Spleen (tissue), 11 donors: ENCODE measurements at regions not wholly inside any gene's neighbourhood (a gene's known extent, or its start where the extent isn't known, plus 50 kb on each side); places are given as distances from the start of the nearest gene placed in this dataset.

Experiments
- DNase-seq: peaks from one replicate; pipeline ENCODE4 v3.0.0-alpha.2; 2020
- H3K27ac ChIP-seq, 8 donors: fragments of 200-600 bp; sonication (generic) in 7 of 8; 1 replicate in 4 of 8; 2 replicates in 4 of 8; pipeline versions ENCODE4 v1.5.0 to v1.8.0; 2016 to 2021; ENCODE audit warnings: inconsistent platforms in 4 of 8, mild to moderate bottlenecking in 4 of 8, moderate library complexity in 1 of 8
- H3K27me3 ChIP-seq, 7 donors: fragments of 200-600 bp; sonication (generic) in 6 of 7; replicated peaks in 1 of 7; 1 replicate in 4 of 7; 2 replicates in 3 of 7; pipeline versions ENCODE4 v1.5.0 to v1.8.0; 2016 to 2021; ENCODE audit warnings: inconsistent platforms in 3 of 7, mild to moderate bottlenecking in 1 of 7
- H3K36me3 ChIP-seq, 6 donors: fragments of 200-600 bp; sonication (generic) in 5 of 6; 1 replicate in 4 of 6; 2 replicates in 2 of 6; pipeline versions ENCODE4 v1.5.0 to v1.8.0; 2016 to 2021; ENCODE audit warnings: inconsistent platforms in 2 of 6
- H3K4me1 ChIP-seq, 6 donors: fragments of 200-600 bp; sonication (generic) in 5 of 6; 1 replicate in 3 of 6; 2 replicates in 3 of 6; pipeline versions ENCODE4 v1.5.0 to v1.8.0; 2016 to 2021; ENCODE audit warnings: inconsistent platforms in 3 of 6
- H3K4me3 ChIP-seq, 8 donors: fragments of 200-600 bp; sonication (generic) in 7 of 8; 1 replicate in 4 of 8; 2 replicates in 4 of 8; pipeline versions ENCODE4 v1.5.0 to v1.8.0; 2016 to 2021; ENCODE audit warnings: inconsistent platforms in 4 of 8, mild to moderate bottlenecking in 4 of 8, moderate library complexity in 2 of 8
- H3K9me3 ChIP-seq, 8 donors: fragments of 200-600 bp; sonication (generic) in 7 of 8; 1 replicate in 4 of 8; 2 replicates in 4 of 8; pipeline versions ENCODE4 v1.5.0 to v1.8.0; 2016 to 2021; ENCODE audit warnings: inconsistent platforms in 4 of 8
- CTCF ChIP-seq, 11 experiments: fragments of 200-600 bp in 7 of 11; fragments of 450-650 bp in 4 of 11; sonication (generic) in 4 of 11; IDR thresholded peaks in 8 of 11; conservative IDR thresholded peaks in 3 of 11; 1 replicate in 7 of 11; 2 replicates in 4 of 11; pipeline versions ENCODE4 v1.4.0 to v1.8.0; 2016 to 2021; ENCODE audit warnings: antibody characterized with exemption in 11 of 11, inconsistent platforms in 4 of 11, mild to moderate bottlenecking in 1 of 11
- POLR2A ChIP-seq, 3 donors: fragments of 450-650 bp; IDR thresholded peaks; one replicate each; pipeline ENCODE4 v1.5.1; 2017; ENCODE audit warnings: antibody characterized with exemption in 3 of 3, mild to moderate bottlenecking in 1 of 3
- POLR2AphosphoS5 ChIP-seq, 3 donors: sonication (generic); formaldehyde crosslinking; IDR thresholded peaks; one replicate each; pipeline ENCODE4 v1.5.1; 2017; ENCODE audit warnings: antibody characterized with exemption in 3 of 3
- WGBS, 5 donors: extraction: QIAGEN DNeasy Blood & Tissue Kit in 3 of 5; methylation state at CpG; one replicate each; pipeline versions ENCODE4 v1.1.5 to v1.1.7; 2013 to 2018; 5-methylcytosine and 5-hydroxymethylcytosine counted together
- intact Hi-C: fragments of 100-400 bp; cut with DNase I; formaldehyde crosslinking; loops from one replicate; pipeline ENCODE4 v1.15.0; 2023; ENCODE audit warnings: low total_unique reads
- donor health status: healthy with polysubstance abuse.
- donor health status: DM: no; HTN: no; CAD: no; lungs with moderate emphysema.
- donor health status: DM: no; HTN: no; CAD: no.
- donor health status: Bipolar disorder and iron deficiency.
- donor health status: healthy.
- donor health status: DM: no; HTN: no; CAD: no.
- donor health status: DM: yes; HTN: yes; CAD: no.

GRCh38 chr1:219342836-219343235 is 169.2 kb downstream of the LYPLAL1 start:
- DNase-seq = no peak
- TF ChIP-seq POLR2AphosphoS5 (IDR thresholded peaks at IDR 0.05) (no peak), POLR2A (IDR thresholded peaks at IDR 0.05) (no peak), CTCF (IDR thresholded peaks at IDR 0.05 in 8 of 11, conservative IDR thresholded peaks at IDR 0.05 in 3 of 11) (no peak)
- H3K27ac ChIP-seq = no peak overlapping the region
- no peaks in the 10 kb centered on the region for H3K36me3 ChIP-seq
- H3K27me3 ChIP-seq = peaks cover 0 to under 1% (median 0%) of the 10 kb centered on the region in 7 donors
- intact Hi-C loops = no loop called here
- WGBS, 5 donors = 82 to 93% (median 85%) methylated on average over 4 of the region's 4 CpGs
- no peak overlapping the region for H3K4me3 ChIP-seq
- H3K4me1 ChIP-seq = peaks cover 0 to 3% (median 0%) of the 10 kb centered on the region in 6 donors
- H3K9me3 ChIP-seq = peaks cover 3 to 35% (median 25%) of the 10 kb centered on the region in 8 donors

- no peak for DNase-seq
- no peaks in the 10 kb centered on the region for H3K36me3 ChIP-seq
Measured at GRCh38 chr1:219340796-219341195, 167.1 kb downstream of the LYPLAL1 start.

DNA sequence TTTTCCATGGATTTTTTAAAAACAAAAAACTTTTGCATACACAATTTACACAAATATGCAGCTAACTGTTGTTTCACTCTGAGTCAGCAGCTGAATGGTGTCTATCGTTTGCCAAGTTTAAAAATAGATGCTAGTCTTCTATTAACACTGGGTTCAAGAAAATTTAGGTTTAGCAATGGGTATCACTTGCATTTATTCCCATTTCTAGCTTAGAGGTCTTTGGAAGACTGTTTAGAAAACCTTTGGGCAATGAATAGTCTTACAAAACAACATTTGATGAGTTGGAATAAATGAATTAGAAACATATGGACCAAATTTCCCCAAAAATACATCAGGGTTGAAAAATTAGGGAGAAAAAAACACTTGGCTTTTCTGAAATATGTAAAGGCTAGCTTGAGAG is 165.8 kb downstream of the LYPLAL1 start:
- 46 to 77% (median 59%) methylated on average over 1 of the region's 1 CpG for WGBS, 5 donors
- H3K4me1 ChIP-seq = no peaks in the 10 kb centered on the region
- no peaks in the 10 kb centered on the region for H3K27me3 ChIP-seq
- no peaks in the 10 kb centered on the region for H3K36me3 ChIP-seq
- H3K4me3 ChIP-seq = no peak overlapping the region
- H3K27ac ChIP-seq = no peak overlapping the region
- no peak for DNase-seq
- H3K9me3 ChIP-seq = peaks cover 0 to under 1% (median 0%) of the 10 kb centered on the region in 8 donors
- TF ChIP-seq POLR2A (IDR thresholded peaks at IDR 0.05) = no peak
- TF ChIP-seq CTCF (IDR thresholded peaks at IDR 0.05 in 8 of 11, conservative IDR thresholded peaks at IDR 0.05 in 3 of 11) = no peak
- TF ChIP-seq POLR2AphosphoS5 (IDR thresholded peaks at IDR 0.05) = no peak
- intact Hi-C loops = no loop called here

More at GRCh38 chr1:219340796-219341195, 167.1 kb downstream of the LYPLAL1 start:
- no peak overlapping the region for H3K4me3 ChIP-seq
- TF ChIP-seq POLR2A (IDR thresholded peaks at IDR 0.05) (no peak), CTCF (IDR thresholded peaks at IDR 0.05 in 8 of 11, conservative IDR thresholded peaks at IDR 0.05 in 3 of 11) (no peak), POLR2AphosphoS5 (IDR thresholded peaks at IDR 0.05) (no peak)
- H3K27me3 ChIP-seq = no peaks in the 10 kb centered on the region
- peaks cover 0 to 14% (median 8%) of the 10 kb centered on the region in 8 donors for H3K9me3 ChIP-seq
- 74 to 79% (median 78%) methylated on average over 1 of the region's 1 CpG for WGBS, 5 donors
- H3K27ac ChIP-seq = no peak overlapping the region
- H3K4me1 ChIP-seq = no peaks in the 10 kb centered on the region
- intact Hi-C loops = no loop called here

- Histone ChIP-seq H3K9me3 (no peaks in the 10 kb centered on the region), H3K4me3 (no peak overlapping the region), H3K4me1 (no peaks in the 10 kb centered on the region), H3K36me3 (no peaks in the 10 kb centered on the region), H3K27ac (no peak overlapping the region), H3K27me3 (no peaks in the 10 kb centered on the region)
- intact Hi-C loops = no loop called here
- TF ChIP-seq CTCF (IDR thresholded peaks at IDR 0.05 in 8 of 11, conservative IDR thresholded peaks at IDR 0.05 in 3 of 11) = no peak
- no peak for TF ChIP-seq POLR2AphosphoS5 (IDR thresholded peaks at IDR 0.05)
- TF ChIP-seq POLR2A (IDR thresholded peaks at IDR 0.05) = no peak
- DNase-seq = no peak
- WGBS, 5 donors = 93 to 100% (median 95%) methylated on average over 1 of the region's 1 CpG
Measured at GRCh38 chr1:219337588-219337987, 163.9 kb downstream of the LYPLAL1 start.
